Fibroblast of the aortic adventitia (primary cell): ENCODE measurements at regions not wholly inside any gene's neighbourhood (a gene's known extent, or its start where the extent isn't known, plus 50 kb on each side); places are given as distances from the start of the nearest gene placed in this dataset.

Experiments used
- DNase-seq: peaks from one replicate; pipeline ENCODE4 v3.0.0-alpha.2; 2010; ENCODE audit warnings: low read depth
- H3K4me3 ChIP-seq: 2 replicates; pipeline ENCODE4 v1.5.1; 2011; ENCODE audit warnings: low read depth, mild to moderate bottlenecking, control low read depth, low read length, moderate library complexity
- TF ChIP-seq, protein P1 (sequence below): IDR thresholded peaks from 2 replicates; pipeline ENCODE4 v1.5.1; 2011; ENCODE audit warnings: mild to moderate bottlenecking, low read length, control low read depth, inconsistent platforms; ENCODE audit not compliant: insufficient read depth

DNA sequence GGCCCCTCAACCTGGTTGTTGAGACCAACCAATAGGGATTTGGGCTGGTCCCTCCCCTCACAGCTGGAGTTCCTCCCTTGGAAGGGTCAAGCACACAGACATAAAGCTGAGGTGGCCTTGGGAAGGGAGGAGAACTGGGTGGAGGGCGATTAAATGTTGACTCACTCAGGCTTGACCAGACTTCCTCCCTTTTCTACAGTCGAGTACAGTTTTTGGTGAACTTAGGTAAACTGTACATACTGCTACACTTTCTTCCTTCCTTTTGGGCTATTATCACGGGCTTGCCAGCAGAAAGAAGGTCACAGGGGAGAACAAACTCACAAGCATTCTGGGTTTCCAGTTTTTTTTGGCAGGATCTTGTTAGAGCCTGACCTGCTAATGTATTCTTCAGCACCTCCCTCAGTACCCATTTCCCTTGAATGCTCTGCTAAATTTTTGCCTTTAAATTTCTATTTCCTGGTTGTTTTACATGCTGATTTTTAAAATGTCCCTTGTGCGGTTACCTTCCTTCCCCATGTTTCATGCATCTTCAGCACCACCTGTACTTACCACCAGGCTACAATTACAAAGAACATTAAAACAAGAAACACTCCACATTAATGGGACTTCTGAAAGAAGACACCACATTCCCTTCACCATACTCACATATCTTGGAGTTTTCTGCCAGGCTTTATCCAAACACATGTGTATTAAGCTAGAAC is 135.2 kb upstream of the RASGEF1B start:
- peak; percentile 29 for DNase-seq
- H3K4me3 ChIP-seq: no peak overlapping the region
- TF ChIP-seq, protein P1, sequence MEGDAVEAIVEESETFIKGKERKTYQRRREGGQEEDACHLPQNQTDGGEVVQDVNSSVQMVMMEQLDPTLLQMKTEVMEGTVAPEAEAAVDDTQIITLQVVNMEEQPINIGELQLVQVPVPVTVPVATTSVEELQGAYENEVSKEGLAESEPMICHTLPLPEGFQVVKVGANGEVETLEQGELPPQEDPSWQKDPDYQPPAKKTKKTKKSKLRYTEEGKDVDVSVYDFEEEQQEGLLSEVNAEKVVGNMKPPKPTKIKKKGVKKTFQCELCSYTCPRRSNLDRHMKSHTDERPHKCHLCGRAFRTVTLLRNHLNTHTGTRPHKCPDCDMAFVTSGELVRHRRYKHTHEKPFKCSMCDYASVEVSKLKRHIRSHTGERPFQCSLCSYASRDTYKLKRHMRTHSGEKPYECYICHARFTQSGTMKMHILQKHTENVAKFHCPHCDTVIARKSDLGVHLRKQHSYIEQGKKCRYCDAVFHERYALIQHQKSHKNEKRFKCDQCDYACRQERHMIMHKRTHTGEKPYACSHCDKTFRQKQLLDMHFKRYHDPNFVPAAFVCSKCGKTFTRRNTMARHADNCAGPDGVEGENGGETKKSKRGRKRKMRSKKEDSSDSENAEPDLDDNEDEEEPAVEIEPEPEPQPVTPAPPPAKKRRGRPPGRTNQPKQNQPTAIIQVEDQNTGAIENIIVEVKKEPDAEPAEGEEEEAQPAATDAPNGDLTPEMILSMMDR: no peak

GRCh38 chr4:81606166-81606565 is 134.5 kb upstream of the RASGEF1B start:
- H3K4me3 ChIP-seq: no peak overlapping the region
- DNase-seq: no peak
- TF ChIP-seq, protein P1: no peak

GRCh38 chr4:81605271-81605670 is 133.6 kb upstream of the RASGEF1B start:
- TF ChIP-seq, protein P1: no peak
- DNase-seq: no peak
- H3K4me3 ChIP-seq: no peak overlapping the region

- DNase-seq: no peak
- TF ChIP-seq, protein P1: no peak
- no peak overlapping the region for H3K4me3 ChIP-seq
These were observed 133.0 kb upstream of the RASGEF1B start for GRCh38 chr4:81604683-81605218.

DNA sequence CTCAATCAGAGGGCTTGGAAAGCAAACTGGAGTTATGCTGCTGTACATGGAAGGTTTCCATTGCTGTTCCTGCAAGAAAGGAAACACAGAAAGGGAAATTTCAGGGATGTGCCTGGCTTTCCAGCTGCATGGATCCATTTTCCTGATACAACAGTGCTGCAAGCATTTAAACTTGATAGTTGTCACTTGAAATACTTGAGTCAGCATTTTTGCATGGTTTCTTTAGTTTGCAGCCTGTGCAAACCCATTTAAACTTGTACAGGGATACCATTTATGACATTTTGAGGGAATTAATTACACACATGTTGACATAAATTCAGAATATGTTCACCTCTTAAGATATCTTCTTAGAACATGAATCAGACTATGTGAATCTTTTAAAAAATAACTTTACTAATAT is 131.1 kb upstream of the RASGEF1B start:
- TF ChIP-seq, protein P1: no peak
- DNase-seq: no peak
- H3K4me3 ChIP-seq: no peak overlapping the region

DNA sequence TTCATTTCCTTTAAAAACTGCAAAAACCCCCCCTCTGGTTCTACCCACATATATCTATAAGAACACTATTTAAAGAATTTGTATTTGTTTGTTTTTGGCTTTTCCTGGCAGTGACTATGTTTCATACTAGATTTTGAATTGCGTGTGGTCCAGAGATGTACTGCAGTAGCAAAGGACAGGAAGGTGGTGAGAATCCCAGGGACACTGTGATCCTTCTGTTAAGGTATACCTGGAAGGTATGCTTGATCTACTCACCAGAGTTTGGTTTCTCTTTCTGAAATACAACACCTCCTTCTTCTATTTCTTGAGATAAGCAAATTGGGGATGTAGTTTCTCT is 129.6 kb upstream of the RASGEF1B start:
- no peak for DNase-seq
- H3K4me3 ChIP-seq: no peak overlapping the region
- TF ChIP-seq, protein P1: no peak
